Posterior cingulate gyrus (tissue), 11 donors: ENCODE measurements at regions not wholly inside any gene's neighbourhood (a gene's known extent, or its start where the extent isn't known, plus 50 kb on each side); places are given as distances from the start of the nearest gene placed in this dataset.

Experiments used
- DNase-seq, 10 donors: peaks; one replicate each; pipeline versions ENCODE4 v3.0.0 to v3.0.0-alpha.2; 2020 to 2021; ENCODE audit warnings: mixed read lengths in 3 of 10
- intact Hi-C: fragments of 100-400 bp; cut with DNase I; formaldehyde crosslinking; loops from one replicate; pipeline ENCODE4 v1.15.1; 2023

GRCh38 chr2:10520154-10520553, 72.0 kb upstream of the ODC1 start:
- no peak for DNase-seq
- intact Hi-C loops, result no loop called here

- DNase-seq, result no peak
- intact Hi-C loops, result no loop called here
Observed at GRCh38 chr2:10519394-10519740, 71.2 kb upstream of the ODC1 start.

GRCh38 chr2:10518470-10519393, 70.6 kb upstream of the ODC1 start:
- peak in 1 of 10 donors; percentile 55 for DNase-seq
- intact Hi-C loops, result no loop called here

- intact Hi-C loops, result no loop called here
- DNase-seq, result no peak
Observed at GRCh38 chr2:10517351-10518043, 69.4 kb upstream of the ODC1 start.

- DNase-seq, result no peak
- intact Hi-C loops, result no loop called here
Observed at GRCh38 chr2:10515887-10516286, 67.8 kb upstream of the ODC1 start.

GRCh38 chr2:10514743-10515142, 66.6 kb upstream of the ODC1 start:
- no peak for DNase-seq
- intact Hi-C loops, result no loop called here

- intact Hi-C loops, result no loop called here
- no peak for DNase-seq
Observed at GRCh38 chr2:10514273-10514672, 66.1 kb upstream of the ODC1 start.

- intact Hi-C loops, result no loop called here
- no peak for DNase-seq
Observed at GRCh38 chr2:10513201-10513600, 65.1 kb upstream of the ODC1 start.

GRCh38 chr2:10508038-10508437, 59.9 kb upstream of the ODC1 start:
- intact Hi-C loops, result no loop called here
- DNase-seq, result no peak

- intact Hi-C loops, result no loop called here
- peak in 1 of 10 donors; percentile 43 for DNase-seq
Observed at GRCh38 chr2:10507106-10507505, 59.0 kb upstream of the ODC1 start.

GRCh38 chr2:10504994-10505820, 57.1 kb upstream of the ODC1 start:
- DNase-seq, result no peak
- intact Hi-C loops, result no loop called here

GRCh38 chr2:10504370-10504993, 56.4 kb upstream of the ODC1 start:
- no peak for DNase-seq
- intact Hi-C loops, result no loop called here

GRCh38 chr2:10502803-10503107, 54.6 kb upstream of the ODC1 start:
- peak in 1 of 10 donors; percentile 24 for DNase-seq
- intact Hi-C loops, result no loop called here

- intact Hi-C loops, result no loop called here
- DNase-seq, result peak in 1 of 10 donors; percentile 1
Observed at GRCh38 chr2:10501980-10502802, 54.1 kb upstream of the ODC1 start.

- DNase-seq, result peak in 2 of 10 donors; percentile 3 to 70
Observed at GRCh38 chr2:10501451-10501961, 53.4 kb upstream of the ODC1 start.

GRCh38 chr2:10500601-10501361, 52.7 kb upstream of the ODC1 start:
- intact Hi-C loops, result no loop called here
- peak in 1 of 10 donors; percentile 48 for DNase-seq

More at GRCh38 chr2:10501451-10501961, 53.4 kb upstream of the ODC1 start:
- intact Hi-C loops, result no loop called here

GRCh38 chr2:10499911-10500521, 51.9 kb upstream of the ODC1 start:
- intact Hi-C loops, result no loop called here
- peak in 2 of 10 donors; percentile 4 to 74 for DNase-seq

GRCh38 chr2:10499275-10499907, 51.3 kb upstream of the ODC1 start:
- intact Hi-C loops, result no loop called here
- DNase-seq, result peak in 1 of 10 donors; percentile 49
